Nephron progenitor cell (in vitro differentiated cells): ENCODE measurements at regions not wholly inside any gene's neighbourhood (a gene's known extent, or its start where the extent isn't known, plus 50 kb on each side); places are given as distances from the start of the nearest gene placed in this dataset.

Source experiments
- DNase-seq: peaks from one replicate; pipeline ENCODE4 v3.0.0; 2021
- H3K27ac Mint-ChIP-seq: 2 replicates; pipeline ENCODE4 v1.8.0; 2021; ENCODE audit warnings: mild to moderate bottlenecking, moderate library complexity, mixed read lengths
- H3K27me3 Mint-ChIP-seq: 2 replicates; pipeline ENCODE4 v1.8.0; 2021; ENCODE audit warnings: mild to moderate bottlenecking, low read depth, mixed read lengths; ENCODE audit not compliant: poor library complexity
- H3K36me3 Mint-ChIP-seq: 2 replicates; pipeline ENCODE4 v1.8.0; 2021; ENCODE audit warnings: low read depth, mixed read lengths
- H3K4me1 Mint-ChIP-seq: 2 replicates; pipeline ENCODE4 v1.8.0; 2021; ENCODE audit warnings: mixed read lengths
- H3K4me3 Mint-ChIP-seq: 2 replicates; pipeline ENCODE4 v1.8.0; 2021; ENCODE audit warnings: mild to moderate bottlenecking, moderate library complexity, mixed read lengths
- H3K9me3 Mint-ChIP-seq: 2 replicates; pipeline ENCODE4 v1.8.0; 2021; ENCODE audit warnings: mild to moderate bottlenecking, moderate library complexity, mixed read lengths
- CTCF ChIP-seq: fragments of 200-600 bp; sonication (generic); IDR thresholded peaks from 2 replicates; pipeline ENCODE4 v1.5.0; 2021; ENCODE audit warnings: antibody characterized with exemption

DNA sequence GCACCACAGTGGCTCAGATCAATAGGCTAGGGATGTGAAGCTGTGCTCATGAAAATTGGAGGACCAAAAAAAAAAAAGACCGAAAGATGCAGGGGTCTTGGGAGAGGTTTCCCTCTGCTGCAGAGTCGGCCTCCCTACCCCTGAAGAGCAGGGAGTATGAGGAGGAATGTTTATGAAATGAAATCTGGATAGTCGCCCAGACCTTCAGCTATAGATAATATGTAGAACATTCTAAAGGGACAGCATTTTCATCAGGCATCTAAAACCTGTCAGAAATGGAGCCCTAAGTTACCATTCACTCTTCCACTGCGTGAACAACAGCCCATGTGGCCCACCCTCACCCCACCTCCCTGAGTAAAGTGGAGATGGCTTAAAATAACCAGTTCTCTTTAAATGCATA is 122.9 kb downstream of the TMEM174 start:
- Mint-ChIP-seq H3K27ac (no peak overlapping the region), H3K4me3 (no peak overlapping the region), H3K27me3 (peaks cover 72% of the 10 kb centered on the region), H3K36me3 (no peaks in the 10 kb centered on the region), H3K4me1 (peaks cover 41% of the 10 kb centered on the region), H3K9me3 (no peaks in the 10 kb centered on the region)
- TF ChIP-seq CTCF, result no peak
- no peak for DNase-seq

GRCh38 chr5:73295447-73295846 is 122.5 kb downstream of the TMEM174 start:
- Mint-ChIP-seq H3K4me3 (no peak overlapping the region), H3K27ac (no peak overlapping the region), H3K36me3 (no peaks in the 10 kb centered on the region), H3K9me3 (no peaks in the 10 kb centered on the region), H3K4me1 (peaks cover 41% of the 10 kb centered on the region), H3K27me3 (peaks cover 67% of the 10 kb centered on the region)
- DNase-seq, result no peak
- no peak for TF ChIP-seq CTCF

DNA sequence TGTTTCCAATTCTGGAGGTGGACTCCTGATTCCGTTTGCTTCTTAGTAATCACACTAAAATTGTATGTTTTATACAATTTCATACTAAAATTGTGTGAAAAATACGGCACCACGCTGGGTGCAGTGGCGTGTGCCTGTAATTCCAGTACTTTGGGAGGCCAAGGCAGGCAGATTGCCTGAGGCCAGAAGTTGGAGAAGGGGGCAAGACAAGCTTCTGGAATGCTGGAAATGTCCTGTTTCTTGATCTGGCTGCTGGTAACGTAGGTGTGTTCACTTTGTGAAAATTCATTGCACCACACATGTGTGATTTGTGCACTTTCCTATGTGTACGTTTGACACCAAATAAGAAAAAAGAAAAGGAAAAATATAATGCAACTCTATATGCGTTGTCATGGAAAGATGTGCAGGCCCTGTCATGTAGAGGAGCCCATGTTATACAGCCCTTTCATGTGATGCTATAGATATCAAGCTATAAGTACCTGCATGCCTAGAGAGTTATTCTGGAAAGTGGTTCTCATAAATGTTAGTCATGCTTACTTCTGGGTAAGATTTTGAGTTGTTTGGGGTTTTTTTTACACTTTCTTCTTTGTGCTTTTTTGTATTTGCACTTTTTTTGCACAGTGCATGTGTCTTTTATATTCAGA is 119.9 kb downstream of the TMEM174 start:
- Mint-ChIP-seq H3K4me3 (no peak overlapping the region), H3K27me3 (peaks cover 54% of the 10 kb centered on the region), H3K9me3 (no peaks in the 10 kb centered on the region), H3K4me1 (peaks cover 34% of the 10 kb centered on the region), H3K27ac (no peak overlapping the region), H3K36me3 (no peaks in the 10 kb centered on the region)
- no peak for TF ChIP-seq CTCF
- no peak for DNase-seq

GRCh38 chr5:73291873-73292272 is 118.9 kb downstream of the TMEM174 start:
- no peak overlapping the region for H3K27ac Mint-ChIP-seq
- H3K36me3 Mint-ChIP-seq, result no peaks in the 10 kb centered on the region
- peaks cover 3% of the 10 kb centered on the region for H3K9me3 Mint-ChIP-seq
- DNase-seq, result no peak
- H3K4me3 Mint-ChIP-seq, result no peak overlapping the region
- H3K4me1 Mint-ChIP-seq, result peaks cover 34% of the 10 kb centered on the region
- TF ChIP-seq CTCF, result no peak
- peaks cover 43% of the 10 kb centered on the region for H3K27me3 Mint-ChIP-seq

DNA sequence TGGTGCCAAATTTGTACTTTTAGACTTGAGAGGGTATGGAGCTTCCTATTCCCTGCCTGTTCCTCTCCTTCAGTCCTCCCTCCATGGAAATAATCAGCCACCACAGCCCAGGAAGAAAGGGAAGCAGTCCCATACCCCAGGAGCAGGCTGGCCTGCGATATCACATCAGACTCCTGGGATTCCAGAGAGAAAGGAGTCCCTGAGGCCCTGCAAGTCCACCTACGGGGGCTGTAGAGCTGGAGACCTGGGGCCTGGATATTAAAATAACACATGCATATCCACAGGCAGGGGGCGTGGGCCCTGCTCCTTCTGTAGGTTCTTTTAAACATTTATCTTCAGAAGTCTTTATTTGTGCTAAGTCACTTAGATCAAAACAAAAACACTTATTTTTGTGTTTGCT is 117.2 kb downstream of the TMEM174 start:
- no peak for TF ChIP-seq CTCF
- Mint-ChIP-seq H3K27ac (no peak overlapping the region), H3K4me1 (peaks cover 35% of the 10 kb centered on the region), H3K4me3 (no peak overlapping the region), H3K27me3 (peaks cover 29% of the 10 kb centered on the region), H3K9me3 (peaks cover 3% of the 10 kb centered on the region), H3K36me3 (no peaks in the 10 kb centered on the region)
- no peak for DNase-seq
